ENCODE measurements at regions not wholly inside any gene's neighbourhood (a gene's known extent, or its start where the extent isn't known, plus 50 kb on each side); places are given as distances from the start of the nearest gene placed in this dataset.

- FAIRE-seq, result no peak
These were observed 128.0 kb downstream of the KIF20B start for GRCh38 chr10:89829262-89829886.

DNA sequence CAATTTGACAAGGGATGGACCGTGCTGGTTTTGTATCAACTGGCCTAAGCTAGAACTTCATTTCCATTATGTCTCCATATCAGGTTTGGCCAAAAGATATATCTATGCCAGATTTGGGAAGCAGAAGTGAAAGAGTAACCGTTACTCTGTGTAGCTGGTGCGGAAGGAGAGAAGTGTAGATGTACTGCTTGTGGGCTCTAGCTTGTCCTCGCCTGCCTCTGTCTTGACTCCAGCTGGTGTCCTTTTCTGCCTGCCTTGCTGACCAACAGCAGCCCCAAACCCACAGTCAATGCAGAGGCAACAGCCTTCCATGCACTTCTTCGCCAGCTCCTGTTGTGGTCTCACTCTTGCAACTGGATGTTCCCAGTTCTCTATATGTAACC lies 128.5 kb downstream of the KIF20B start:
- FAIRE-seq, result no peak

DNA sequence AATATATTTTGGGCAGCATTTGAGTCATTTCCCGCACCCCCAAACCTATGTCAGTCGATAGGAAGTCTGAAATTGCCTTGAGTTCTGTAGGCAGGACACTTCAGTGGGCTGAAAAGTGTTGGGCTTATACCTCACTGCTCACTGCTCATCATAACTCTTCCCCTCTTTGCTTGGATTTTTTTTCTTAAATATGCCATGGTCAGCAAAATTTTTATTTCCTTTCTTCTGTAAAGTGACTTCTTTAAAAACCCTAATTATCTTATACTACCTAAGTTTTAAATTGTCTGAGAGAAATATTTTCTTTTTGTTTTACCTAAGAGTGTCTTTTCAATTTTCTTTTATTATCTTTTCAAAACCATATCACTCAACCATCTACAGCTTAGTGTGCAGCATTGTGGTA lies 129.2 kb downstream of the KIF20B start:
- FAIRE-seq, result no peak

- no peak for FAIRE-seq
These were observed 135.4 kb downstream of the KIF20B start for GRCh38 chr10:89836840-89837164.

DNA sequence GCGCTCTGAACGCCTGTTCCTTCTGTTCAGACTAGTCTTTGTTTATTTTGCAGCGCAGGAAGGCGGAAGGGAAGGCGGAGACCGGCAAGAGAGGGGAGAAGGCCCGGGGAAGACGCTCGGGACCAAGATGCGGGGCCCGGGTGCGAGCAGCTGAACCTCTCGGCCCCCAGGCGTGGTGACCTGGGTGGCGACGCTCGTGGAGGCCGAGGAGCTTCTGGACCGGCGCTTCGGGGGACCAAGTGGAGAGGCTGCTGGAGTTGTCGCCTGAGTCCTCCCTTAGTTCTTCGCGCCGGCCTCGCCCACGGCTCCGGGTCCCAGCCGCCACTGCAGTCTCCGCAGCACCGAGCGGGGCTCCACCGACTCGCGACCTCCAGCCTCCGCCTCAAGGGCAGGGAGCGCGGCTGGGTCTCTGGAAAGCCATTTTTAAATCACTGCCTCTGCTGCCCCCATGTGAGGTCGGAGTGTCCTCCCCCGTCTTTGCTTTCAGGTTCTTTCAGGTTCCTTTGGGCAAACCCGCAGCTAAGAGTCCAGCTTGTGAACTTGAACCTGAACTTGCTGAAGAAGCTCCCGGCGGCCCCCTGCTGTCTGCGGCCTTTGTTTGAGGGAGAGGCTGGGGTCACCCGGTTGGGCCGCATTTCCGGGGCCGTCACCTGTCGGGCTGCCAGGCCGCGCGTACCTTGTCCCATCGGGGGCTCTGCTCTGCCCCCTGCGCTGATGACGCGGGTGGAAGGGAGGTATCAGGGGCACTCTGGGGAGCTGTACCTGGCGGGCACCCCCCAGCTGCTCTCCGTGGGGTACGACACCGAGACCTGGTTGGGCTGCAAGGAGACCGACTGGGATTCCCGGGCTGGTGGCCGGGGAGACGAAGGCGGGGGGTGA lies 136.0 kb downstream of the KIF20B start:
- no peak for FAIRE-seq

DNA sequence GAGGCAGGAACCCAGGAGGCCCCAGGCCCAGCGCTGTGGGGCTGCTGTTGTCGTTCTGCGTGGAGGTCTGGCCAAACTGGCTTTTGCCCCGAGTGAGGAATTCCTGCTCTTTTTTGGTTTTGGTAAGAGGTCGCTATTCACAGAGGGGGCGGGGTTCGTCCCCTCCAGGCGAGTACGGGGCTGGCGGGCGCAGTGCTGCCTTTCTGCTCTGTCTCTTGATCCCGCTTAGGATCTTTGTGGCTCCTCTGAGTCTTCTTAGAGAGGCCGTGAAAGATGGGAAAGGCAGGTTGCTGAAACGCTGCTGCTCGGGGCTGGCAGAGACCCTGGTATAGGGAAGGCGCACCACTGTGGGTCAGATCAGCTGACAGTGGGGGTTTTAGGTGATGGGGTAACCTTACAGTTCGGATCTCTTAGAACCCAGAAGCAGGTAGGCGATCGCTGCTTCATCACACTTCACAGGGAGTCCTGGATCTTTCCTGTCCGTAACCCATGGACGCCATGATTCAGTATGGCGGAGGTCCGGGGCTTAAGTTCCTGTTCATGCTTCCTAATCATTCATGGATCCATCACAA lies 136.7 kb downstream of the KIF20B start:
- no peak for FAIRE-seq

GRCh38 chr10:89845541-89846280 lies 144.3 kb downstream of the KIF20B start:
- FAIRE-seq, result no peak

GRCh38 chr10:89846281-89846630 lies 144.9 kb downstream of the KIF20B start:
- FAIRE-seq, result no peak

GRCh38 chr10:89846786-89847185 lies 145.4 kb downstream of the KIF20B start:
- FAIRE-seq, result no peak

GRCh38 chr10:89852872-89853271 lies 151.5 kb downstream of the KIF20B start:
- no peak for FAIRE-seq

DNA sequence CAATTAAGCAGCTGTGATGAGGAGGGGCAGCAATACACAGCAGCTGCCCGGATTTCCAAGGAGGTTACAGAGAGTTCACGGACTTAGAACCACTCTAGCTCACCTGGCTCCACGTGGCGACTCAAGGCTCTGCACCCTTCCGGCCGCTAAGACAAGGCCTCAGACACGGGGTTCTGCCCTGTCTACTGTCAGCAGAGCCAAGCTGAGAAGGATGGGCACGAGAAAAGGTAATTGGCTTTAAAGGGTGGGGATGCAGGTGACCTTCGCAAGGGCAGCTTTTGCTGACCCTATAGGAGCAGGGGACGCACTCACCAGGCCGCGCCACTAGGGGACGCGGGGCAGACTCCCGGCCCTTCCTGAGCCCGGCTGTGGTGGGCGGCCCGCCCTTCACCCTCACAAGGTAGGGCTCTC lies 152.4 kb downstream of the KIF20B start:
- FAIRE-seq, result no peak

DNA sequence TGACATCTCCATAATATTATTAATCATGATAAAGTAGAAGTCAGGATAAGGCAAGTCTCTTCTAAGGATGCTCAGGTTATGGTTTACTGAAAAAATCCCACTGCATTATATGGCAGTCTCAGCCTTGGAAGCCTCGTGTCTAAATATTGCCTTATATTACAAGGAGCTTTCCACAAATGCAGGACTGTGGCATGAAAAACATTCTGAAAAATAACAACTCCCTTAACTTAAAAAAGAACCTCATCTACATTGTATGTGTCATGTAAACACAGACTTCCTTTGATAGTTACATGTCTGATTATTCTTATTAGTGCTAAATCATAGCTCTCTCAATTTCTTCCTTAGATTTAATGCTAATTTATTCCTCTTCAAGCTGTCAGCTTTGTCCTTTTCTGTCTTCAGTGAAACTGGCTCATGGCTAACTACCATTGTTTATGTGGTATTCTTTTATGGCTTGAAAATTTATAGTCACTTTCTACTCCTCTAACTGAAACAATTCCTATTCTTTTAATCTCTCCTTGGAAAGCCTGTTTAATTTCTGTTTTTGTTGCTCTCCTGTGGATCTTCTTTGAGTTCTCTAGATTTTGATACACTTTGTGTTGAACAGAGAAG lies 156.1 kb downstream of the KIF20B start:
- no peak for FAIRE-seq

GRCh38 chr10:89861199-89861573 lies 159.8 kb downstream of the KIF20B start:
- FAIRE-seq, result no peak

GRCh38 chr10:89861584-89862301 lies 160.4 kb downstream of the KIF20B start:
- no peak for FAIRE-seq

DNA sequence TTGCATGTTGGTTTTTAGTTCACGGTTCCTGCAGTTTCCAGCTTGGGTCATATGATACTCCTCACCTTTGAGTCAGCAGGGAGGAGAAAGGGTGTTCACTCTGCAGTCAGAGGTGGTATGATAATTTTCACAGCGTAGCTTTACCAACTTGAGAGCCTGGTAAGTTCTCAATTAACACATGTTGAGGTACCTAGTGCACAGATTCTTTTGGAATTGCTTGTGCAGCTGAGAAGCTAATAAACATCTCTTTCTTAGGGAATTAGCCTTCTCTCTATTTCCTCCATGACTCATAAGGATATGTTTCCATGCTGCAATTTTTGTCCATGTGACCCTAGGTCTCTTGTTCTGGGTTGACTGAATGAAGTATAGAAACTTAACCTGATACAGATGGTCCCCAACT lies 166.6 kb downstream of the KIF20B start:
- no peak for FAIRE-seq

- no peak for FAIRE-seq
These were observed 167.8 kb downstream of the KIF20B start for GRCh38 chr10:89869180-89869579.

DNA sequence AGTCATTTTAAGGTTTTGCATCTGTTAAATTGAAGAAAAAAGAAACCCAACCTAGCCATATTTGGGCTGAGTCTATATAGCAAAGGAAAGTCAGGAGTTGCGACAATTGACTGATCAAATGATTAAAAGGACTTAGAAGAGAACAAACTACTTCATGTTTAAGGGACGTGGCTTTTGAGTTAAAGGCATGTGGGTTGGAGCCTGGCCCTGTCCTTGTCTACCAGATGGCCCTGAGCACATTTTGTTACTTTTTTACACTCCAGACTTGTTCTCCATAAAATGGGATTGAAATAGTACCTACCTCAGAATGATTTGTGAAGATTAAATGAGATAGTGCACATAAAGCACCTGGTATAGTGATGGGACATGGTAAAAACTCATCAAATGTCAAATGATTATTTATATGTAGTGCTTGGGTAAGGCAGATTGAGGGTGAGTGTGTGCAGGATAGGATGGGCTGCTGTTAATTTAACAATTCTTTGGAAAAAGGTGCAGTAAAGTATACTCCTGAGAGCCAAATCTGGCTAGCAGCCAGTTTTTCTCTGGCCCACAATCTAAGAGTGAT lies 168.3 kb downstream of the KIF20B start:
- FAIRE-seq, result no peak

GRCh38 chr10:89870936-89871335 lies 169.5 kb downstream of the KIF20B start:
- no peak for FAIRE-seq

DNA sequence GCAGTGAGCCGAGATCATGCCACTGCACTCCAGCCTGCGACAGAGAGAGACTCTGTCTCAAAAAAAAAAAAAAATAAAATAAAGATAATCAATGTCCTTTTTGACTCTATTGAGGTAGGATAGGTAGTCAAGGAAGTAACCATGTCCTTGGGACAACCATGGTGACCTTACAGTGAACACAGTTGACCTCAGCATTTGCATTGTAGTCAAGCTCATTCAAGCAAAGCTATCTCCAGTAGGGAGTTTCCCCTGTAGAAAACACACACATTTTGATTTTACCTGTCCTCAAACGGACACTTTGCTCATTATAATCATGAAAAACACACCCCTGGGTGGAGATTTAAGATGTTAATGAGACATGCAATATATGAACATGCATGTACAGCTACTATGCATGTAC lies 171.7 kb downstream of the KIF20B start:
- no peak for FAIRE-seq

DNA sequence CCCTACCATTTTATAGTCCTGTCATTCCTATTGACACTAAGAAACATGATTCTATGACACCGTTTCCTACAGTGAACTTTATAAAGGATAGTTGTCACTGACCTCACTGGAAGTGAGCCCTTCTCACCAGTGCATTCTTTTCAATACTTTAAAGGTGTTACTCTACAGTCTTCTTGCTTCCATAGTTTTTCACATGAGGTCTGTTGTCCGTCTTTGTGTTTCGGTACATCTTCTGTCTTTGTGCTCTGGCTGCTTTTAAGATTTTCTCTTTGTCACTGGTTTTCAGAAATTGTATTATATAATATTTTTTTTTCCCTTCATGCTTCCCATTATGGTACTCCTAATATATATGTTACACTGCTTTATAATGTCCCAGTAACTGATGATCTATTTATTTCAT lies 174.2 kb downstream of the KIF20B start:
- no peak for FAIRE-seq

- no peak for FAIRE-seq
These were observed 177.7 kb downstream of the KIF20B start for GRCh38 chr10:89879121-89879520.

DNA sequence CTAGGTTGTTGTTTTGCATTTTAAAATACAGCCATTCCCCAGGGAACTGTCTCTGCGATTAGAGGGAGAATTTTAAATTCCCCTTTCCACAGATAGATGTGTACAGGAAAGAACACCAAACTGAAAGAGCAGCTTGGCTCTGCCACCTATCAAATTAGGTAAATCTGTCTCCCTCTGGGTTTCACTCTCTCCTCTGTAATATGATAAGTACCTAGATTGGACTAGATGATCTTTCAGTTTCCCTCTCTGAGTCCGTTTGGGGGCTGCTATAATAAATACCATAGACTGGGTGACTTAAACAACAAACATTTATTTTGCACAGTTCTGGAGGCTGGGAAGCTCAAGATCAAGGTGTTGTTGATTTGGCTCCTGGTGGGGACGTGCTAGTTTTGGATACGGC lies 186.0 kb downstream of the KIF20B start:
- FAIRE-seq, result no peak

Data from A204.1 (cell line).